ENCODE measurements at regions not wholly inside any gene's neighbourhood (a gene's known extent, or its start where the extent isn't known, plus 50 kb on each side); places are given as distances from the start of the nearest gene placed in this dataset.
"Not testable (repeated sequence)": the region's sequence is repeated elsewhere in the genome, so short reads cannot be mapped to it uniquely, and the experiment has no call there.

DNA sequence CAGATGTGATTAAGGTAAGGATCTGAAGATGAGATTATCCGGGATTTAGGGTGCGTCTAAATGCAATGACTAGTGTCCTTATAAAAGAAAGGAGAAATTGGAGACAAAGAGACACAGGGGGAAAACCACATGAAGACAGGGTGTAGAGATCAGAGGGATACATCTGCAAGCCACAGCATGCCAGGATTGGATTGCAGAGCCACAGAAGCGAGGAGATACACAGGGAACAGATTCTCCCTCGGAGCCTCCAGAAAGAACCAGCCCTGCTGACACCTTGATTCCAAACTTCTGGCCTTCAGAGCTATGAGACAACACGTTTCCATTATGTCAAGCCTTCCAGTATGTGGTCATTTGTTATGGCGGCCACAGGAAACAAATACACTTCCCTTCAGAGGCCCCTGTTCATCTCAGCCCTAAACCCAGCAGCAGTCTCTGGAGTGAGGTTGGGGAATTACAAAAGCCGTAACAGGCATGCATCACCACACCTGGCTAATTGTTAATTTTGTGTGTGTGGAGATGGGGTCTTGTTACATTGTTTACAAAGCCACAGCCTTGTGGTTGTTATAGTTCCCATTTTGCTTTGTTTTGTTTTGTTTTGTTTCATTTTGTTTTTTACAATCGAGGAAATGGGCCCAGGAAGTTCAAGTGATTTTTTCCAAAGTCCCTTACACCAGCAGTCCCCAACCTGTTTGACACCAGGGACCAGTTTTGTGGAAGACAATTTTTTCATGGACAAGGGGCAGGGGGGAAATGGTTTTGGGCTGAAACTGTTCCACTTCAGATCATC is 51.6 kb upstream of the LYRM9 start:
- Histone ChIP-seq H3K27me3 (ENCODE audit: insufficient read depth, low read depth, severe bottlenecking) (no peaks in the 10 kb centered on the region), H3K9me3 (ENCODE audit: severe bottlenecking) (no peaks in the 10 kb centered on the region), H3K27ac (peak overlapping the region; percentile 3; the same call in 1 of the 2 replicates), H3K4me3 (ENCODE audit: low read depth, low read length) (no peak overlapping the region), H3K36me3 (no peaks in the 10 kb centered on the region)
- TF ChIP-seq, protein P1, sequence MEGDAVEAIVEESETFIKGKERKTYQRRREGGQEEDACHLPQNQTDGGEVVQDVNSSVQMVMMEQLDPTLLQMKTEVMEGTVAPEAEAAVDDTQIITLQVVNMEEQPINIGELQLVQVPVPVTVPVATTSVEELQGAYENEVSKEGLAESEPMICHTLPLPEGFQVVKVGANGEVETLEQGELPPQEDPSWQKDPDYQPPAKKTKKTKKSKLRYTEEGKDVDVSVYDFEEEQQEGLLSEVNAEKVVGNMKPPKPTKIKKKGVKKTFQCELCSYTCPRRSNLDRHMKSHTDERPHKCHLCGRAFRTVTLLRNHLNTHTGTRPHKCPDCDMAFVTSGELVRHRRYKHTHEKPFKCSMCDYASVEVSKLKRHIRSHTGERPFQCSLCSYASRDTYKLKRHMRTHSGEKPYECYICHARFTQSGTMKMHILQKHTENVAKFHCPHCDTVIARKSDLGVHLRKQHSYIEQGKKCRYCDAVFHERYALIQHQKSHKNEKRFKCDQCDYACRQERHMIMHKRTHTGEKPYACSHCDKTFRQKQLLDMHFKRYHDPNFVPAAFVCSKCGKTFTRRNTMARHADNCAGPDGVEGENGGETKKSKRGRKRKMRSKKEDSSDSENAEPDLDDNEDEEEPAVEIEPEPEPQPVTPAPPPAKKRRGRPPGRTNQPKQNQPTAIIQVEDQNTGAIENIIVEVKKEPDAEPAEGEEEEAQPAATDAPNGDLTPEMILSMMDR (IDR thresholded peaks at IDR 0.05; ENCODE audit: low read depth, low read length): no peak
- no peak for DNase-seq

DNA sequence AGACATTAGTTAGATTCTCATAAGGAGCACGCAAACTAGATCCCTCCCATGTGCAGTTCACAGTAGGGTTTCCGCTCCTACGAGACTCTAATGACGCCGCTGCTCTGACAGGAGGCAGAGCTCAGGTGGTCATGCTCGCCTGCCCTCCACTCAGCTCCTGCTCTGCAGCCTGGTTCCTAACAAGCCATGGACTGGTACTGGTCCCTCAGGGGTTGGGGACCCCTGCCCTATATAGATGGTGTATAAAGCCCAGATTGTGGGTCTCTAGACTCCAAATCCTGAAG is 52.1 kb upstream of the LYRM9 start:
- no peaks in the 10 kb centered on the region for H3K27me3 ChIP-seq (ENCODE audit: insufficient read depth, low read depth, severe bottlenecking)
- no peaks in the 10 kb centered on the region for H3K36me3 ChIP-seq
- DNase-seq: no peak
- TF ChIP-seq, protein P1 (IDR thresholded peaks at IDR 0.05; ENCODE audit: low read depth, low read length): no peak
- no peaks in the 10 kb centered on the region for H3K9me3 ChIP-seq (ENCODE audit: severe bottlenecking)
- H3K4me3 ChIP-seq (ENCODE audit: low read depth, low read length): no peak overlapping the region
- H3K27ac ChIP-seq: no peak overlapping the region

DNA sequence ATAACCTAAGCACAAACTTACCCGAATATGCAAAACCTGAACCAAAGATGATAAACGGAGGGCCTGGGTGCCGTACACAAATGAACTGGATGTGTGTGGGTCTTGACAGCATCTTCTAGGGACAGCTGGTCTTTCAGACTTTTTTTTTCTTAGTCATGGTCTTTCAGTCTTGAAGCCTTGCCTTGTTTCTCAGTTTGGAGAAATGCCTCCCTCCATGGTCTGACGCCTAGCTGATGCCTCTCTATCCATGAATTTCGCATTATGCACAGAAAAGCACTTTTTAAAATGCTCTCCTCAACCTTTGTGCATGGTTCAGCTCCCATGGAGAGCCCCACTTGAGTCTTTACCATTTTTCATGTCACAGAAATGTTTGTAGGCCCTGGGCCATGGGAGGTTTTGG is 52.8 kb upstream of the LYRM9 start:
- no peak for DNase-seq
- no peak overlapping the region for H3K4me3 ChIP-seq (ENCODE audit: low read depth, low read length)
- H3K9me3 ChIP-seq (ENCODE audit: severe bottlenecking): no peaks in the 10 kb centered on the region
- TF ChIP-seq, protein P1 (IDR thresholded peaks at IDR 0.05; ENCODE audit: low read depth, low read length): no peak
- H3K27ac ChIP-seq: no peak overlapping the region
- no peaks in the 10 kb centered on the region for H3K27me3 ChIP-seq (ENCODE audit: insufficient read depth, low read depth, severe bottlenecking)
- no peaks in the 10 kb centered on the region for H3K36me3 ChIP-seq

DNA sequence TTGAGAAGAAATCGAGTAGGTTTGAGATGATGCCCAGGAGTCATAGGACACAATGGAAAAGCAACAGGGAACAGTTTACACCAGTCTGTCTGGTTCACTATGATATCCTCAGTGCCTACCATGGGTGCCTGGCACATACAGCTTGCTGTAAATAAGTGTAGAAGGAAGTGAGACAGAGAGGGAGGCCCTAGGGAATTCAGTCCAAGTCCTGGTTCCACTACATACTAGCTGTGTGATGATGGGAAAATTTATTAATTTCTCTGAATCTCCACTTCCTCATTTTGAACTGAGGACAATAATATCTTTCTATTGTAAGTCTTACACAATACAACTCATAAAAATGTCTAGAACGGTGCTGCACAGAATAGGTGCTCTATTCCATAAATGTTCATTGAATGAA is 53.3 kb upstream of the LYRM9 start:
- H3K36me3 ChIP-seq: no peaks in the 10 kb centered on the region
- no peaks in the 10 kb centered on the region for H3K9me3 ChIP-seq (ENCODE audit: severe bottlenecking)
- no peak overlapping the region for H3K27ac ChIP-seq
- H3K27me3 ChIP-seq (ENCODE audit: insufficient read depth, low read depth, severe bottlenecking): no peaks in the 10 kb centered on the region
- no peak overlapping the region for H3K4me3 ChIP-seq (ENCODE audit: low read depth, low read length)
- TF ChIP-seq, protein P1 (IDR thresholded peaks at IDR 0.05; ENCODE audit: low read depth, low read length): no peak
- DNase-seq: no peak

DNA sequence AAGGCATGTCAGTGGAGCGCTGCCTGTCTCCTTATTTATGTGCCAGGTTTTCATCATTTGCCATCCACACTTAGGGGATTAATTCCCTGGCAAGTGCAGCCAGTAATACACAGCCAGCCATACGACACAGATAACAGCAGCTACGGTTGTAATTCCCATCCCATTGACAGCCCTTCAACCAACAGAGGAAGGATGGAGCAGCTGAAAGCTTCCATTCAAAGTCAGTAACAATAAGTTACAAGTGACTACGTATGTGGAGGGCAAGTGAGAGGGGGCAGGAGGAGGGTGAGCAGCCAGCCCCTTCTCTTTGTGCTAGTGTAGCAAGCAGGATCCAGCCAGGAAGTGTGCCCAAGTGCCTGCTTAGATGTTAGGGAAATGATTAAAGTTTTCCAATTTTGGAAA is 53.8 kb upstream of the LYRM9 start:
- H3K27me3 ChIP-seq (ENCODE audit: insufficient read depth, low read depth, severe bottlenecking): no peaks in the 10 kb centered on the region
- no peak for DNase-seq
- H3K4me3 ChIP-seq (ENCODE audit: low read depth, low read length): no peak overlapping the region
- TF ChIP-seq, protein P1 (IDR thresholded peaks at IDR 0.05; ENCODE audit: low read depth, low read length): no peak
- H3K36me3 ChIP-seq: no peaks in the 10 kb centered on the region
- H3K9me3 ChIP-seq (ENCODE audit: severe bottlenecking): no peaks in the 10 kb centered on the region
- H3K27ac ChIP-seq: no peak overlapping the region

DNA sequence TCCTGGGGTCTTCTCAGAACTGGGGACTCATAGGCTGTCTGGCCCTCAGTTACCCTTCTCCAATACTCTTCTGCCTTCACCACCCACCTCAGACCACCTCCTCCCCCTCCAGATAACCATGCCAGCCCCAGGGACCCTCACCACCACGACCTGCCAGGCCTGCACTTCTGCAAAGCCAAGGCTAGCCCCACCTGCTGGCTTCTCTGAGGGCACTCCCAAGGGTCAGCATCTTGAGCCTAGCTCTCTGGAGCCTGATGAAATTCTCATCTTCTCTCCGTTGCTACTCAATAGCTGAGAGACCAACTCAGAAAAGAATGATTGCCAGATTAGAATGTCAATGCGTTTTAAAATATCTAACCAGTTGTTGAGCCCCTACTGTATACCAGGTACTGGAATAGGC is 56.1 kb upstream of the LYRM9 start:
- no peak overlapping the region for H3K27ac ChIP-seq
- H3K4me3 ChIP-seq (ENCODE audit: low read depth, low read length): no peak overlapping the region
- no peaks in the 10 kb centered on the region for H3K27me3 ChIP-seq (ENCODE audit: insufficient read depth, low read depth, severe bottlenecking)
- no peaks in the 10 kb centered on the region for H3K36me3 ChIP-seq
- TF ChIP-seq, protein P1 (IDR thresholded peaks at IDR 0.05; ENCODE audit: low read depth, low read length): peak; percentile 20; the same call in 1 of the 2 replicates
- no peaks in the 10 kb centered on the region for H3K9me3 ChIP-seq (ENCODE audit: severe bottlenecking)
- DNase-seq: no peak

DNA sequence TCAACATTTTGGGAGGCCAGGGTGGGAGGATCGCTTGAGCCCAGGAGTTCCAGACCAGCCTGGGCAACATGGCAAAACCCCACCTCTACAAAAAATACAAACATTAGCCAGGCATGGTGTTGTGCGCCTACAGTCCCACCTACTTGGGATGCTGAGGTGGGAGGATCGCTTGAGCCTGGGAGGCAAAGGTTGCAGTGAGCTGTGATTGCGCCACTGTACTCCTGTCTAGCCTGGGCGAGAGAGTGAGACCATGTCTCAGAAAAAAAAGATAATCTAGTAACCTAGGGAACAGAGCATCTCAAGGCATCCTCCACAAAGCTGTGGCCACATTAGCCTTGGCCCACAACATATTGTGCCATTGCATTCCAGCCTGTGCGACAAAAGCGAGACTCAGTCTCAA is 57.1 kb upstream of the LYRM9 start:
- not testable (repeated sequence) for DNase-seq; H3K4me3 ChIP-seq (ENCODE audit: low read depth, low read length); H3K27me3 ChIP-seq (ENCODE audit: insufficient read depth, low read depth, severe bottlenecking); H3K27ac ChIP-seq; H3K9me3 ChIP-seq (ENCODE audit: severe bottlenecking); H3K36me3 ChIP-seq

Data from WERI-Rb-1 (cell line).